Activated T-cell treated with anti-CD3 and anti-CD28 coated beads for 24 hours (primary cell): ENCODE measurements at regions not wholly inside any gene's neighbourhood (a gene's known extent, or its start where the extent isn't known, plus 50 kb on each side); places are given as distances from the start of the nearest gene placed in this dataset.
"Not testable (repeated sequence)": the region's sequence is repeated elsewhere in the genome, so short reads cannot be mapped to it uniquely, and the experiment has no call there.

Source experiments
- DNase-seq: peaks from one replicate; pipeline ENCODE4 v3.0.0-alpha.2; 2020; ENCODE audit warnings: low read depth

DNA sequence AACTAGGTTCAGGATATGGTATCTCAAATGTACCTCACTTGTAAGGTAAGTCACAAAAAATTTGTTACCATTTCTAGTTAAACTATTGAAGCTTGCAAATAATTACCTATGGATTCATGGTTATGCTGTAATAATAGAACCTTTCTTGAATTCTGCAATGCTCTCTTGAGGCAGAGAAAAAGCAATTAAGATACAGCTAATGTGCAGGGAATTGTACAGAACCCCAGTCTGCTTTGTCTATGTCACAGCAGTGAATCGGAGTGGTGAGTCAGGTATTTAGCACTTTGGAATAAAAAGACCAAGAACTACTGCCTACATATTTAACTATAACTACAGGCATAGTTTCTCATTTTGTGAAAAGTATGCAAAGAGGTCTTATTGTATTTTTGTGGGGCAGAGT is 228.7 kb upstream of the GOT2 start:
- DNase-seq = no peak

DNA sequence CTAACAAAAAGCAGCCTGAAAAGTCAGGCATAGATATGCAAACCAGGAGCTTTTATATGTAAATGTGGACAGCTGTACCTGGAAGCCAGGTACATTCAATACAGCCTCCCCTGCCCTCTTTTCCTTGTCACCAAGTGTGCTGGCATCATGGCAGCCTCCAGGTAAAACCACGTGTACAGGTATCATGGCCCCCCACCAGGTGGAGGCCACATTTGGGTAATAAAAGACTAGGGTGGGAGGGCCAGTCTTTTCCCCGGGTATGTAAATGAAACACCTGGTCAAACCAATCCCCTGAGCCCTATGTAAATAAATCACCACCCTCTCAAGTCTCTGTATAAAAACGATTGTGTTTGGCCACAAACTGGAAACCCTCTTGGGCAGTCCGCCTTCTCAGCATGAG is 226.4 kb upstream of the GOT2 start:
- DNase-seq = no peak

DNA sequence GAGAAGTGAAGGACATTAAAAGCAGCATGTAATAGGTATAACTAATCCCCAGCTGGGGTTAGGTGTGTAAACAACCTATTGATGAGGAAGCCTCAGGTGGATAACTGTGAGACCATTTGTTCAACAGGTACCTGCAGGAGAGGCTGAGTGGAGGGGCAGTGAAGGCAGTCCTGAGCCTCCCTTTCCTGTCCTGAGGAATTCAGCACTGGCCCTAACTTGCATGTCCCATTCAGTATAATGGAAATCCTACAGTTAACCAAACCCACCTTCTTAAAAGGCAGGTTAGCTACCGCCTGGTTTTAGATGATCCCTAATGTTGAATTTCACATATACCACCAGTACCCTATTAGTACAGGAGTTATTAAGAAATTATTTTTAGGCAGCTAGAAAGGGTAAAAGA is 225.9 kb upstream of the GOT2 start:
- DNase-seq = no peak

DNA sequence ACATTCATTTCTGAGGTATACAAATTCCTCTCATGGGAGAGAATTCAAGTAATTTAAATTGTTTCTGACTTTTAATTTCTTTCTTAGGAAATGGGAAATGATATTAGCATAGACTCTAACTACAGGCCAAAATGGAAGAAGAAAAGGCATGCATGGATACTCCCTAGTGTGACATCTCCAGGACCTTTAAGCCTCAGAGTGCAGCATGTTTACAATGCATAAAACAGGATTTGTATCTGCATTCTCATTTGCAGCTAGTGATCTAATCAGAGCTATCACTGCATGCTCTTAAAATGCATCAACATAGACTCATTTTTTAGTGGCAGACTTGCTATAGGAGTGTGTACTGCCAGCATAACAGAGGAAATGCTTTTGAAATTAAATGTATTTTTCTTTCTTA is 224.6 kb upstream of the GOT2 start:
- DNase-seq = no peak

DNA sequence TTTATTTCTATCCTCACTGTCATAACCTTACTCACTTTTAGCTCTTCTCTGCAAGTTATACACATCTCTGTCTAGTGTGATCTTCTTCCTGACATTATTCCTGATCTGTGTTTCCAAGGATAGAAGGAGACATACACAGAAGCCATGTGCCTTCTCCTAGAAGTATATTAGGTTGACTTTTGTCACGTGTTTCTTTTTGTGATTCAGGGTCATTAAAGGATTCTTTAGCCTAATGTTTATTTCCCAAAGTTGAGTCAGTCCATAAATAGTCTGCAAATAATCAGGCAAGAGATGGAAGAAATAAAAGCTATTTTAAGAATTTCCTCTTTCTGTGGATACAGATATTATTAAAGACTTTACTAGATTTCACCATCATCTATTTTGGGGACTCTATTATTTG is 214.1 kb upstream of the GOT2 start:
- no peak for DNase-seq

DNA sequence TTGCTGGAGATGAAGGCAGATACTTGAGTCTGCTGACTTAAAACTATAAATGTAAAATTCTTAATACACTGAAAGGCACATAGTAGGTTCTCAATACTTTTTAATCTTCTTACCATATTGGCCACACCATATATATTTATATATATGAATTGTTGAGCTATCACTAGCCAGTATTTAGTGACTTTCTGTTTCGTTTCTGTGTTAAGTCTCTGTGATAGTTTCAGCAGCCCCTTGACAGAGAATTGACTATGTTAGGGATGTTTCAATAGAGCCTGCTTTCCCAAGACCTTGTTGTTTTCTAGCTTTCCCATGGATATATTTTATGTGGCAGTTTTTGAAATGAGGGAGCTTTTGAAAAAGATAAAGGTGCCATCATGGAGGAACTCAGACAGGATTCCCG is 206.5 kb upstream of the GOT2 start:
- DNase-seq = no peak

DNA sequence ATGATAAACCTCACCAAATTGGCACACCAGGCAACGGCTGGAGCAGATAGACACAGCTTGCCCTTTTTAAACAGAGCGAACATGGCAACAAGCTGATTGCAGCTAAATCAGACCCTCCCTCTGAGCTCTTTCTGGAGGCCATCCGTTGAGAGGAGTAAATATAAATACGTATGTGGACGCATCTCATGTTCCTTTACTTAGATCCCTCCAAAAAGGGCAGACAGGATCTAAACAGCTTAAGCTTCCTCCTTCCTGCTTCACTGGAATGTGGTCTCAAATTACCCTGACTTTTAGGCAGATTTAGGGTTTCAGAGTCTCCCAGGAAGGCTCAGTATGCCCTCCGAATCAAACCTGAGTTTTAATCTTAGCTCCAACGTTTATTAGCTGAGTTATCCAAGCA is 204.7 kb upstream of the GOT2 start:
- DNase-seq = no peak

DNA sequence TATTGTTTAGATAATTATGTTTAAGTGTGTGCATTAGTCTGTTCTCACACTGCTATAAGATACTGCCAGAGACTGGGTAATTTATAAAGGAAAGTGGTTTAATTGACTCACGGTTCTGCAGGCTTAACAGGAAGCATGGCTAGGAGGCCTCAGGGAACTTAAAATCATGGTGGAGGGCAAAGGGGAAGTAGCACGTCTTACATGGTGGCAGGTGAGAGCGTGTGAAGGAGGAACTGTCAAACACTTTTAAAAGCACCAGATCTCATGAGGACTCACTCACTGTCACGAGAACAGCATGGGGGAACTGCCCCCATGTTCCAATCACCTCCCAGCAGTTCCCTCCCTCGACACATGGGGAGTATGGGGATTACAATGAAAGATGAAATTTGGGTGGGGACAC is 203.5 kb upstream of the GOT2 start:
- DNase-seq = no peak

DNA sequence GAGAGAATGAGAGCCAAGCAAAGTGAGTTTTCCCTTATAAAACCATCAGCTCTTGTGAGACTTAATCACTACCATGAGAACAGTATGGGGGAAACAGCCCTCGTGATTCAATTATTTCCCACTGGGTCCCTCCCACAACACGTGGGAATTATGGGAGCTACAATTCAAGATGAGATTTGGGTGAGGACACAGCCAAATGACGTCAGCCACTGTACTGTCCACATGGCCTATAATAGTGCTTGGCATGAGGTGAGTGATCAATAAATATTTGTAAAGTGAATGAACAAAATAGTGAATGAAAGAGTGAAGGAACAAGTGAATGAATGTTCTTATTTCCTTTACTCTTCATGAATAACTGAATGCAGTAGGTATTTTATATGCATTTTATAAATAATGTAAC is 199.1 kb upstream of the GOT2 start:
- no peak for DNase-seq

DNA sequence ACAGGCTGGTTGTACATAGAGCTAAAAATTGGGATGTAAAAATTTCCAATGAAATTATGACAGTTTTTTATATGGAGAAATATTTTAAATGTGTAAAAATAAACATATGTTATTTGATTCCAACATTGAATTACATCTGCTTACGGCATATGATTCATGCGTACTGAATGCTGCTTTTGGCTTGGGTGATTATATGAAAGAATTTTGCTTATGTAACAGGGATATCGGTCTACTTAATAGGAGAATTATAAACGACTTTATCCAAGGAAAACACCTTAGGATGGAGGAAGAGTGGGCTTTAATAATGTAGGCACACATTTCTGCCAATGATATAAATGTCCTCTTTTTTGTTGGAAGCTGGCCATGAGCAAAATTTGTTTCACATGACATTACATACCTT is 197.3 kb upstream of the GOT2 start:
- DNase-seq = no peak

DNA sequence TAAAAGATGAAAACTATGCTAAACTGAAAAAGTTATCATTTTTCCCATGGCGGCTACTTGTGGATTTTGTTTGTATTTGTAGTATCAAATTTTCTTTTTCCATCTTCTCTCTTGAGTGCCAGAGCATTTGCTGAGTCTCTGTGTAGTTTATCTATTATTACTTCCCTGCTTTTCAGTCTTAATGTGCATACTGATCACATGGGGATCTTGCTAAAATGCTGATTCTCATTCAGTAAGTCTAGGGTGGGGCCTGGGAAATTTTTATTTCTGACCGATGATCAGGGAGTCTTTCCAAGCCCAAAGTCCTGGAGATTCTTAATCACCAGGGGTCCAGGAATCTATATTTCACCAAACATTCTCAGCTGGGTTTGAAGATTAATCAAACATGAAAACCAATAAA is 189.0 kb upstream of the GOT2 start:
- DNase-seq = no peak

DNA sequence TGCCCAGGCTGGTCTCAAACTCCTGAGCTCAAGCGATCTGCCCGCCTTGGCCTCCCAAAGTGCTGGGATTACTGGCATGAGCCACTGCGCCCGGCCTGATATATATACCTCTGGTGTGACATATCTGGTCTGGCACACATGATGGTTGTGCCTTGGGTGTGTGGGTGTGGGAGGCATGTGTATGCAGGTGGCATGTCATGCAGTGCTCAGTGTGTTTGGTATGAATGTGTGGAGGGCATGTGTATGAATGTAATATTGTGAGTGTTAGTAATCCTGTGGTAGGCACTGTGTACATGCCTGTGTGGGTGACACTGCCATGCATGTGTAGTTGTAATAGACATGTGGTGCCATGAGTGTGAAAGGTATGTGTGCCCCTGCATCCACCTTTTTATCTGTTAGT is 179.3 kb upstream of the GOT2 start:
- no peak for DNase-seq

DNA sequence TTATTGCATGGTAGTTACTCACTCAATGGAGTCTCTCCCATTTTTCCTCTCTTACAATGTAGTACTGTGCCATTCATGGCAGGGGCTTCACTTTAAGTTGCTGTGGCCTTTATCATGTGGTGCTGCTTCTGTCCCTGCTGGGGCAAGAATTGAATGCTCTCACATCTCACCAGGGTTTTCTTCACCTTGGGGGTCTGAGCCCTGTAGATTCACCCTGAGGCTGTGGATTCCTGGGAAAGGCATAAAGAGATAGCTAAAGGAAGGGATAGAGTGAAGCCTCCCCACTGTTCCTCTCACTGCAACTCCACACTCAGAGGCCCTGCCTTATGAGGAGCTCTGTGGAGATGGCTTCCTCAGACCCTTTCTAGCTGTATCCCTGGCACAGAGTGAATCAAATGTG is 178.5 kb upstream of the GOT2 start:
- no peak for DNase-seq

DNA sequence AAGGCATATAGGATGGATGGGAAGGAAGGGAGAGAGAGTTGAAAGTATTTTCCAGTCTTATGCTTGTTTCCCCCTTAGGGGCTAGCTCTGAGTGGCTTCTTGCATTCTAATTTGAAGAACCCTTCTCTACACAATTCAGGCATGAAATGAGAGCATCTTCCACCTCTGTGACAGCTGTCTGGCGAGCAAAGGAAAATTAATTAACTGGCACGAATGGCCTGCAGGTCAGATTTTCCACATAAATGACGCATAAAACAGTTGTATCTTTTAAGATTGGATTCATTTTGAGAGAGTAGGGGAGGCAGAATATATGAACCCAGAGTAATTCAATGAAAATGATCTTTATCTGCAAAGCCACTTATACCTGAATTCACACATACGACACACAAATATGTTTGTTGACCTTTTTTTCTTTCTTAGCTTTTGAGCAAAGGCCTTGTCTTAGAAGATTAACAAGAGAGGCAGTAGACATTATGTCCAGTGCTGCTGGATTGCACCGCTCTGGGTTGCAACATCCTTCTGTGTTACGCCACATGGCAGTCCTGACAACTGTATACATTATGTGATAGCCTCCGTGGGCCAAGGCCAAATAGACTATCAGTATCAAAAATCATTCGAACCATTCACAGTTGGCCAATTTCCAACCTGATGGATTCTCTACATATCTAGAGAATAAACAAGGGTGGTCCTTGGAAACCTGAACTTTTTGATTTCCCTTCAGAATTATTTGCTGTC is 173.0 kb upstream of the GOT2 start:
- DNase-seq = no peak

DNA sequence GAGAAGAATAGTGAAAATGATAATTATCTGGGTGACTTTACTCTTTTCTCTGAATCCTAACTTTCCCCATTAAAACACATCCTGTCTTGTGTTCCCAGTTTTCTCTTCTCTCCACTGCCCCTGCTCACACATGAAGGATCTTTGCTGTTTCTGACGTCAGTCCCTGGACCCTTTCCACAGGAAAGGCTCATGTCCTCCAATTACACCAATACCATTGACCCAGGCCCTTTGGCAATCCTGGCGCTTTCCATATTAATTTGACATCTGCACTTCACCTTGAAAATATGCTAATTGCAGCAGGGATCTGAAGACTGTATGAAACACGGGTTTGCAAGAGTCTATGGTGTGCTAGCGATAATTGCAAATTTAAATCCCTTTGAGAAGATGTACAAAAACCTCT is 170.2 kb upstream of the GOT2 start:
- DNase-seq = no peak

DNA sequence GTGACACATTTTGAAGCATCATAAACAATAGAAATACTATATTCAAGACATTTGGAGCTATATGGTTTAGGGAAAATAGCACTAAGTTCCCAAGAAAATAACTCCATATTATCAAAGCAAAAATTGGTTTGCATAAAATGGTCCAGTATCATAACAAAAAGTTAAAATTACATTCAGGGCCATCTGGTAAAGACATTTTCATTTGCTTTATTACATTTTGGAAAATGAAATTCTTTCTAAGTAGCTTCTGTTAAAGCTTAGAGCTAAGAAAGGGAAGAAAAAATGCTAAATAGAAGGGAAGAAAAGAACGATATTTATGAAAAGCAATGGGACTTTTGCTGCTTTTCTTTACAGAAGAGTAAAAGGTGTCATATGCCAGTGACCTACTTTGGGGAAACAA is 155.4 kb upstream of the GOT2 start:
- no peak for DNase-seq

DNA sequence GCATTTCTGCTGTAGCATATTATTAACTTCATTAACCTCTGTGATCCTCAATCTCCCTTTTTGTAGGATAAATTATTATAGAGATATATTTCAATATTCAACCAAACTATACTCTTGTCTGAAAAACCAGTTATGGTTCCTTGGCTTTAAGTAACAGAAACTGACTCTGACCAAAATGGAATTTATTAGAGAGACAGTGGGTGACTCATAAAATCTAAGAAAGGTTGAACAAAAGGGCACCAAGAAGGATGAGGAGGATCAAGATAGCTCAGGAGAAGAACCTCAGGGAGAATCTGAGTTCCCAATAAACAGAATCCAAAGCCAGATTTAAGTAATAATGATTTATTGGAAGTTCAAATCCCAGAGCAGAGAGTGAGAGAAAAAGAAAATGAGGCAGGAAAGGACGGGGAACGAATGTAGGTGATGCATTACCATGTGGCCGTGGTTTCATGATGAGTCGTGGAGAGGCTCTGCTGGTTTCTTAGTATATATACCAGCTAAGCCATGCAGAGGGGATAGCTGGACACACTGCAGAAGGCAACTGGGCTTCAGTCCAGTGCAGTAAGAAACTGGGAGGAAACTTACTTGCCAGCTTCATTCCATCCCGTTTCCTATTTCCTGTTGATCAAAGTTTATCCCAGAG is 151.5 kb upstream of the GOT2 start:
- DNase-seq = no peak

DNA sequence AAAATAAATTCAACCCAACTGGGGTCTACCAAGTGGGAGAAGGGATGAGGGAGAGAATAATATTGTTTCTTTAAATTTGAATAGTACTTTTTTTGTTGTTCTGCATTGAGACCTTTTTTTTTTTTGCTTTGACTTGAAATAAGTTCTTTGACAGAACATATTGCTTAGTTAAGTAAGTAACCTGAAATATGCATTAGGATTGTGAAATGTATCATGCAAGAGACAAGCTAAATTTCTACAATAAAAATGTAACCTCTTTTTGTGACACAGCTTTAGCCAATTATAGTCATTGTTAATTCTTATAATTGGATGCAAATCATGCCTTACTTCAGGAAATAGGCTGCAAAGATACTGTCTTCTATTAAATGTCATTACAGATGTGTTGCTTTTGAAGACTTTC is 150.0 kb upstream of the GOT2 start:
- DNase-seq = no peak

DNA sequence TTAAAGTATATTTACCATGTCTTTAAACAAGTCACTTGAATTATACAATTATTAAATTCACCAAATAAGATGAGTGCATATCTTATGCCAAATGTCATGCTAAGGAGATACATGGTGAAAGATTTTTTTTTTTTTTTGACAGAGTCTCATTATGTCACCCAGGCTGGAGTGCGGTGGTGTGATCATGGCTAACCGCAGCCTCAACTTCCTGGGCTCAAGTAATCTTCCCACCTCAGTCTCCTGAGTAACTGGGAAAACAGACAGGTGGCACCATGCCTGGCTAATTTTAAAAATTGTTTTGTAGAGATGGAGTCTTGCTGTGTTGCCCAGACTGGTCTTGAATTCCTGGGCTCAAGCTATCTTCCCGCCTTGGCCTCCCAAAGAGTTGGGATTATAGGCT is 149.0 kb upstream of the GOT2 start:
- no peak for DNase-seq

DNA sequence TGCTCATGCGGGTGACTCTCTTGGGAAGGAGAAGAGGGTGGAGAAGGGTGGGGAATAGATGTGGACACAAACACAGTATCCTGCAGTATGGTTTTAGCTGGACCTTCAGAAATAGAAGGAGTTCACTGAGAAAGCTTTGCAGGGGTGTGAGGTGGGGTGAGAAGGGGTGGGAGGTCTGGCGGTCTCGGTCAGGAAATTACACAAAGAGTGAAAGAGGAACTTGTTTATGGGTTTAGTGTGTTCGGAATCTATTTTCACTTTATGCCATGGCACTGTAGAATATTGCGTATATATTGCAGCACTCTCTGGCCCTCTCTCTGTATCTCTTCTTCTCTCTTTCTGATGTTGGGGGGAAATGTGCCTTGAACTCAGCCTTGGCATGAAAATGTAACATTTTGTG is 148.2 kb upstream of the GOT2 start:
- no peak for DNase-seq

DNA sequence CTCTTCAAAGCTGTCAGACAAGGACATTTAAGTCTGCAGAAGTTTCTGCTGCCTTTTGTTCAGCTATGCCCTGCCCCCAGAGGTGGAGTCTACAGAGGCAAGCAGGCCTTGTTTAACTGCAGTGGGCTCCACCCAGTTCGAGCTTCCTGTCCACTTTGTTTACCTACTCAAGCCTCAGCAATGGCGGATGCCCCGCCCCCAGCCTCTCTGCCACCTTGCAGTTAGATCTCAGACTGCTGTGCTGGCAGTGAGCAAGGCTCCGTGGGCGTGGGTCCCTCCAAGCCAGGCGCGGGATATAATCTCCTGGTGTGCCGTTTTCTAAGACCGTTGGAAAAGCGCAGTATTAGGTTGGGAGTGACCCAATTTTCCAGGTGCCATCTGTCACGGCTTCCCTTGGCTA is 144.5 kb upstream of the GOT2 start:
- DNase-seq = not testable (repeated sequence)

DNA sequence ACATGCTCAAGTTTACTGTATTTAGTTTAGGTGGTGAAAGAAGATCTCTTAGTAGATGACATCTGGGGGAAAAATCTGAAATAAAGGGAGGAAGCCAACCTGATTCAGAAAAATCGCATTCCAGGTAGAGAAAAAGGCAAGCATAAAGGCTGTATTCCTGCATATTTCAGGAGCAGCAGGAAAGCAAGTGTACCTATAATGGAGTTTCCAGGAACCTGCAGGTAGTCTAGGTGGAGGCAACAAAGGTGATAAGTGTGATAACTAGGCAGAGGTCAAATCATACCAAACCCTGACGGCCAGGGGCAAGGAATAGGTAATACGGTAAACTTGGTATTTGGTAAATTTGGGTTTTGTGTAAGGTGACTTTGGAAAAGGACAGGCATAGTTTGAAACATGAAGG is 132.8 kb upstream of the GOT2 start:
- no peak for DNase-seq

DNA sequence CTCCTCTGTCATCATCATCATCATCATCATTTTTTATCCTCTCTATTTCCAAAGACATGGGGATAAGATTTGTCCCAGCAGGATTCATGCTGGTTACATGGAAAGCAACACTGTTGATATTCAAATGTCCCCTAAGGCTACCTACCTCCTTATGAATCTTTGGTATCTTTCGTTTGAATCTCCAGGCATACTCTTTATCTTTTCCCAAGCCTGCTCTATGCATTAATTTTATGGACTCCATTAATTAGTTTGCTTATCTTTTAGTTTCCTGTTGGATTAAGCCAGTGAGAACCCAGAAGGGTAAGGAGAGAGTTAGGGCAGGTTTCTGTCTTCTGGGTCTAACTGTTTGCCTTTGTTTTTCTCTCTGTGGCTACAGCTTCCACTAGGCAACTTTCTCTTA is 129.6 kb upstream of the GOT2 start:
- DNase-seq = no peak

DNA sequence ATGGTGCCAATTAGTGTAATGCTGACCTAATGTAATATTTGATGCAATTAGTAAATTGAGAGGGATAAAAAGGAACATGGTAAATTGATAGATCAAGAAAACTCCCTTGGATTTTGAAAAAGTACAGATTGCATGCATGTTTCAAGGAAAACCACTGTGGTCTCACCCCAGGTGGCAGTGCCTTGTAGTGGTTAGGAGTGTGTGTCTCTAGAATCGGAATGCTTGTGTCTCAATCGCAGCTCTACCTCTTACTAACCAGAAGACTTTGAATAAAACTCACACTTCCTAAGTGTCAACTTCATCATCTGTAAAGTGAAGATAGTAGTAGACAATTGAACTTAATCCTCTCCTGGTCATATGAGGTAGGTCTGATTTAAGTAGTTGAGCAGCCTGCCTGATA is 128.9 kb upstream of the GOT2 start:
- DNase-seq = no peak
